Neural cell (in vitro differentiated cells): ENCODE measurements at regions not wholly inside any gene's neighbourhood (a gene's known extent, or its start where the extent isn't known, plus 50 kb on each side); places are given as distances from the start of the nearest gene placed in this dataset.

ENCODE experiments used
- H2AFZ ChIP-seq: fragments of 200-600, 300-800 bp; sonication (generic), shearing (Covaris generic); 2 replicates; pipeline ENCODE4 v1.6.0; 2014; ENCODE audit warnings: low read depth, mild to moderate bottlenecking, antibody characterized with exemption, low read length, moderate library complexity
- H3F3A ChIP-seq: fragments of 200-600 bp; shearing (Covaris generic); 2 replicates; pipeline ENCODE4 v1.6.1; 2016; ENCODE audit warnings: mild to moderate bottlenecking, moderate library complexity, mixed read lengths, antibody characterized with exemption, low read length; ENCODE audit not compliant: insufficient read depth, poor library complexity, severe bottlenecking
- H3K27ac ChIP-seq: fragments of 200-600, 300-800 bp; sonication (generic), shearing (Covaris generic); 2 replicates; pipeline ENCODE4 v1.5.1; 2014; ENCODE audit warnings: mild to moderate bottlenecking, low read length, moderate library complexity
- H3K27me3 ChIP-seq: fragments of 300-800, 200-600 bp; sonication (generic), shearing (Covaris generic); 2 replicates; pipeline ENCODE4 v1.6.0; 2014; ENCODE audit warnings: mild to moderate bottlenecking, low read depth, low read length, moderate library complexity; ENCODE audit not compliant: insufficient read depth
- H3K36me3 ChIP-seq: fragments of 300-800, 200-600 bp; sonication (generic), shearing (Covaris generic); 2 replicates; pipeline ENCODE4 v1.5.1; 2014; ENCODE audit warnings: mild to moderate bottlenecking, antibody characterized with exemption, low read length, moderate library complexity; ENCODE audit not compliant: insufficient read depth
- H3K4me2 ChIP-seq: fragments of 300-800, 200-600 bp; sonication (generic), shearing (Covaris generic); 2 replicates; pipeline ENCODE4 v1.6.0; 2014; ENCODE audit warnings: mild to moderate bottlenecking, low read length
- H3K4me3 ChIP-seq: fragments of 300-800, 200-600 bp; sonication (generic), shearing (Covaris generic); 2 replicates; pipeline ENCODE4 v1.5.1; 2014; ENCODE audit warnings: mild to moderate bottlenecking, low read length, moderate library complexity
- H3K79me2 ChIP-seq: fragments of 200-600 bp; shearing (Covaris generic); replicated peaks from 2 replicates; pipeline ENCODE4 v1.6.0; 2014; ENCODE audit warnings: mild to moderate bottlenecking, low read length, moderate library complexity; ENCODE audit not compliant: insufficient read depth
- H3K9ac ChIP-seq: fragments of 300-800, 200-600 bp; sonication (generic), shearing (Covaris generic); 2 replicates; pipeline ENCODE4 v1.6.1; 2016; ENCODE audit warnings: mild to moderate bottlenecking, low read length, mixed read lengths
- H3K9me2 ChIP-seq: fragments of 200-600 bp; shearing (Covaris generic); 2 replicates; pipeline ENCODE4 v1.6.1; 2016; ENCODE audit warnings: mild to moderate bottlenecking, low read length, mixed read lengths; ENCODE audit not compliant: insufficient read depth
- H3K9me3 ChIP-seq: fragments of 200-600, 300-800 bp; sonication (generic), shearing (Covaris generic); 2 replicates; pipeline ENCODE4 v1.6.1; 2016; ENCODE audit warnings: mild to moderate bottlenecking, mixed run types, low read length, moderate library complexity, mixed read lengths
- H4K20me1 ChIP-seq: fragments of 200-600 bp; shearing (Covaris generic); 2 replicates; pipeline ENCODE4 v1.6.1; 2016; ENCODE audit warnings: mild to moderate bottlenecking, mixed run types; ENCODE audit not compliant: insufficient read depth
- EP300 ChIP-seq: fragments of 450-650 bp; conservative IDR thresholded peaks from 2 replicates; pipeline ENCODE4 v1.6.1; 2014; ENCODE audit warnings: antibody characterized with exemption, mild to moderate bottlenecking, moderate library complexity; ENCODE audit not compliant: poor library complexity, severe bottlenecking
- EZH2 ChIP-seq: fragments of 200-600, 300-800 bp; shearing (Covaris generic), sonication (generic); IDR thresholded peaks from 2 replicates; pipeline ENCODE4 v1.6.1; 2014; ENCODE audit warnings: antibody characterized with exemption, low read length, borderline replicate concordance, mild to moderate bottlenecking; ENCODE audit not compliant: insufficient read depth, poor library complexity, severe bottlenecking
- MXI1 ChIP-seq: fragments of 450-650 bp; conservative IDR thresholded peaks from 2 replicates; pipeline ENCODE4 v1.6.1; 2014; ENCODE audit warnings: antibody characterized with exemption, mild to moderate bottlenecking; ENCODE audit not compliant: poor library complexity, severe bottlenecking
- POLR2AphosphoS5 ChIP-seq: IDR thresholded peaks from 2 replicates; pipeline ENCODE4 v1.6.1; 2012
- RAD21 ChIP-seq: fragments of 450-650 bp; conservative IDR thresholded peaks from 2 replicates; pipeline ENCODE4 v1.6.1; 2014; ENCODE audit warnings: antibody characterized with exemption, mild to moderate bottlenecking, moderate library complexity
- SMC3 ChIP-seq: fragments of 450-650 bp; conservative IDR thresholded peaks from 2 replicates; pipeline ENCODE4 v1.6.1; 2014; ENCODE audit warnings: antibody characterized with exemption, mild to moderate bottlenecking, moderate library complexity; ENCODE audit not compliant: poor library complexity
- TAF1 ChIP-seq: IDR thresholded peaks from 2 replicates; pipeline ENCODE4 v1.6.1; 2012; ENCODE audit warnings: low read depth
- TF ChIP-seq, protein P1 (sequence below): IDR thresholded peaks from 2 replicates; pipeline ENCODE4 v1.6.1; 2012; ENCODE audit warnings: borderline replicate concordance
- TF ChIP-seq, protein P2 (sequence below): fragments of 450-650 bp; IDR thresholded peaks from 2 replicates; pipeline ENCODE4 v1.5.1; 2014; ENCODE audit warnings: antibody characterized with exemption, mild to moderate bottlenecking, moderate library complexity; ENCODE audit not compliant: poor library complexity, severe bottlenecking

DNA sequence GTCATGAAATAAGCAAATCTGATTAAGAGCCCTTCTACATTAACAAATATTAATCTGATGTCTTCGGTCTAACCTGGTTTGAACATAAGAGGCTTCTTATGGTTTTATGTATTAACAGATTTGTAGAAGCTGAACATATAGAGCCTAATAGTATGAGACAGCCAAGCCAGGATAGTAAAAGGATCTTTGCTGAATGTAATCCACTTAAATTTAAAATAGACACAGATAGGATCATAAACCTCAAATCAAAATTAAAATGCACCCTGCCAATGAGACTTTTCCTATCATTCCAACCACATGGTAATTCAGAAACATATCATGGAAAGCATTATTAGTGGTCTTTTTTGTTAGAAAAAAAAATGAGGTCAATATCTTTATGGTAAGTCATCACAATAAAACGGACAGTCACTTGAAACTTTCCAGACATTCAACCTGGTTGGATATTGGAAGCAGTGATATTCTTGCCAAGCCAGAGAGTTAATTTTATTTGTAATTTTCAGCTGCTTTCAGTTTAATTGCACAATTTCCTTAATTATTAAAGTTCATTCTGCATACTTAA is 606.9 kb upstream of the SALL1 start:
- H3K9me3 ChIP-seq, result no peaks in the 10 kb centered on the region
- no peak overlapping the region for H3K4me3 ChIP-seq
- H3K36me3 ChIP-seq, result no peaks in the 10 kb centered on the region
- H3K27ac ChIP-seq, result no peak overlapping the region
- no peak overlapping the region for H3K4me2 ChIP-seq
- no peak overlapping the region for H2AFZ ChIP-seq
- H4K20me1 ChIP-seq, result no peaks in the 10 kb centered on the region
- no peak overlapping the region for H3K9ac ChIP-seq
- TF ChIP-seq SMC3, result no peak
- no peaks in the 10 kb centered on the region for H3F3A ChIP-seq
- no peaks in the 10 kb centered on the region for H3K27me3 ChIP-seq
- H3K79me2 ChIP-seq, result no peaks in the 10 kb centered on the region
- no peaks in the 10 kb centered on the region for H3K9me2 ChIP-seq

DNA sequence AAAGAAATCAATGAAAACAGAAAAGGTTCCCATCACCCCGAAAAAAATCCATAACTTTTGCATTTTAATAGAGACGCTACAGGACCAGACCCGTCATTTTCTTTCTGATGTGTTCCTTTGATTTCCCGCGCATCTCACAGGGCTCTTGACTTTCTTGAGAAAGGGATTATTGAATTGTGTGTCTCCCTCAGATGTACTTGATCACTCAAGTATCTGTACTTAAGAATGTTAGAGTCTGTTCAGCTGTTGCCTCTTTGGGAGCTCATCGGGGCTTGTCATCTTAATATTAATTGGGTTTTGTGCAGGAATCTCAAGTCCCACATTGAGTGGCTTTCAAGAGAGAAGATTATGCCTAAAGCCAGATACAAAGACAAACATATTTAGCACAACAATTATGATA is 606.4 kb upstream of the SALL1 start:
- Histone ChIP-seq H4K20me1 (no peaks in the 10 kb centered on the region), H3K36me3 (no peaks in the 10 kb centered on the region), H3K4me2 (no peak overlapping the region), H3K79me2 (no peaks in the 10 kb centered on the region), H3F3A (no peaks in the 10 kb centered on the region), H3K9me2 (no peaks in the 10 kb centered on the region), H3K9me3 (no peaks in the 10 kb centered on the region), H3K4me3 (no peak overlapping the region), H3K27ac (no peak overlapping the region), H2AFZ (no peak overlapping the region), H3K27me3 (no peaks in the 10 kb centered on the region), H3K9ac (no peak overlapping the region)
- TF ChIP-seq MXI1, result no peak
- no peak for TF ChIP-seq POLR2AphosphoS5
- no peak for TF ChIP-seq RAD21
- no peak for TF ChIP-seq SMC3
- TF ChIP-seq EZH2, result no peak
- TF ChIP-seq EP300, result no peak
- TF ChIP-seq TAF1, result no peak
- TF ChIP-seq, protein P1, sequence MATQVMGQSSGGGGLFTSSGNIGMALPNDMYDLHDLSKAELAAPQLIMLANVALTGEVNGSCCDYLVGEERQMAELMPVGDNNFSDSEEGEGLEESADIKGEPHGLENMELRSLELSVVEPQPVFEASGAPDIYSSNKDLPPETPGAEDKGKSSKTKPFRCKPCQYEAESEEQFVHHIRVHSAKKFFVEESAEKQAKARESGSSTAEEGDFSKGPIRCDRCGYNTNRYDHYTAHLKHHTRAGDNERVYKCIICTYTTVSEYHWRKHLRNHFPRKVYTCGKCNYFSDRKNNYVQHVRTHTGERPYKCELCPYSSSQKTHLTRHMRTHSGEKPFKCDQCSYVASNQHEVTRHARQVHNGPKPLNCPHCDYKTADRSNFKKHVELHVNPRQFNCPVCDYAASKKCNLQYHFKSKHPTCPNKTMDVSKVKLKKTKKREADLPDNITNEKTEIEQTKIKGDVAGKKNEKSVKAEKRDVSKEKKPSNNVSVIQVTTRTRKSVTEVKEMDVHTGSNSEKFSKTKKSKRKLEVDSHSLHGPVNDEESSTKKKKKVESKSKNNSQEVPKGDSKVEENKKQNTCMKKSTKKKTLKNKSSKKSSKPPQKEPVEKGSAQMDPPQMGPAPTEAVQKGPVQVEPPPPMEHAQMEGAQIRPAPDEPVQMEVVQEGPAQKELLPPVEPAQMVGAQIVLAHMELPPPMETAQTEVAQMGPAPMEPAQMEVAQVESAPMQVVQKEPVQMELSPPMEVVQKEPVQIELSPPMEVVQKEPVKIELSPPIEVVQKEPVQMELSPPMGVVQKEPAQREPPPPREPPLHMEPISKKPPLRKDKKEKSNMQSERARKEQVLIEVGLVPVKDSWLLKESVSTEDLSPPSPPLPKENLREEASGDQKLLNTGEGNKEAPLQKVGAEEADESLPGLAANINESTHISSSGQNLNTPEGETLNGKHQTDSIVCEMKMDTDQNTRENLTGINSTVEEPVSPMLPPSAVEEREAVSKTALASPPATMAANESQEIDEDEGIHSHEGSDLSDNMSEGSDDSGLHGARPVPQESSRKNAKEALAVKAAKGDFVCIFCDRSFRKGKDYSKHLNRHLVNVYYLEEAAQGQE, result no peak
- TF ChIP-seq, protein P2, sequence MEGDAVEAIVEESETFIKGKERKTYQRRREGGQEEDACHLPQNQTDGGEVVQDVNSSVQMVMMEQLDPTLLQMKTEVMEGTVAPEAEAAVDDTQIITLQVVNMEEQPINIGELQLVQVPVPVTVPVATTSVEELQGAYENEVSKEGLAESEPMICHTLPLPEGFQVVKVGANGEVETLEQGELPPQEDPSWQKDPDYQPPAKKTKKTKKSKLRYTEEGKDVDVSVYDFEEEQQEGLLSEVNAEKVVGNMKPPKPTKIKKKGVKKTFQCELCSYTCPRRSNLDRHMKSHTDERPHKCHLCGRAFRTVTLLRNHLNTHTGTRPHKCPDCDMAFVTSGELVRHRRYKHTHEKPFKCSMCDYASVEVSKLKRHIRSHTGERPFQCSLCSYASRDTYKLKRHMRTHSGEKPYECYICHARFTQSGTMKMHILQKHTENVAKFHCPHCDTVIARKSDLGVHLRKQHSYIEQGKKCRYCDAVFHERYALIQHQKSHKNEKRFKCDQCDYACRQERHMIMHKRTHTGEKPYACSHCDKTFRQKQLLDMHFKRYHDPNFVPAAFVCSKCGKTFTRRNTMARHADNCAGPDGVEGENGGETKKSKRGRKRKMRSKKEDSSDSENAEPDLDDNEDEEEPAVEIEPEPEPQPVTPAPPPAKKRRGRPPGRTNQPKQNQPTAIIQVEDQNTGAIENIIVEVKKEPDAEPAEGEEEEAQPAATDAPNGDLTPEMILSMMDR, result no peak

DNA sequence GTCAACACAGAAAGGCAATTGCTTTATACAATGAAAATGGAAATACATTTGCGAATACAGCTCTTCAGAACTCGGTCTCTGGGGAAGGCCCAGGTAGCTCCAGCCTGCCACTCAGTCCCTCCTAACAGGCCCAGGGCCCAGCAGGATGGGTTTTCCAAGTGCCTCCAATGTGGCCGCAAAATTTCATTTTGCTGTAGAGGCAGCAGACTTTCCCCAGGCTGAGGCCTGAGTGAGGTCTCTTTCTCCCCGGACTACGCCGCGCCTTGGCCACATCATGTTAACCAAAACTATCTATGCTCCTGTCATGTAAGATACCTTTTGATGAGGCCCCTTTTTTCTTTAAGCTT is 606.0 kb upstream of the SALL1 start:
- Histone ChIP-seq H3K9me3 (no peaks in the 10 kb centered on the region), H3K4me3 (no peak overlapping the region), H3K9ac (no peak overlapping the region), H4K20me1 (no peaks in the 10 kb centered on the region), H3K27me3 (no peaks in the 10 kb centered on the region), H3K4me2 (no peak overlapping the region), H3K9me2 (no peaks in the 10 kb centered on the region), H3K36me3 (no peaks in the 10 kb centered on the region), H3F3A (no peaks in the 10 kb centered on the region), H3K27ac (no peak overlapping the region), H2AFZ (no peak overlapping the region), H3K79me2 (no peaks in the 10 kb centered on the region)
- TF ChIP-seq EP300, result no peak
- TF ChIP-seq TAF1, result no peak
- TF ChIP-seq POLR2AphosphoS5, result no peak
- TF ChIP-seq, protein P1, result no peak
- TF ChIP-seq RAD21, result no peak
- TF ChIP-seq, protein P2, result no peak
- no peak for TF ChIP-seq EZH2
- TF ChIP-seq SMC3, result no peak
- TF ChIP-seq MXI1, result no peak
